Natural killer cell (primary cell): ENCODE measurements at regions not wholly inside any gene's neighbourhood (a gene's known extent, or its start where the extent isn't known, plus 50 kb on each side); places are given as distances from the start of the nearest gene placed in this dataset.

Experiments
- ATAC-seq, 3 donors: fragments of 150-1000 bp in 2 of 3; fragments of 200-7000 bp in 1 of 3; cut with Tn5 transposase; 1 replicate in 1 of 3; 2 replicates in 2 of 3; pipeline ENCODE4 v1.10.0; 2021; ENCODE audit warnings: mild to moderate bottlenecking in 2 of 3, moderate library complexity in 2 of 3
- DNase-seq, 2 donors: peaks; one replicate each; pipeline versions ENCODE4 v3.0.0 to v3.0.0-alpha.2; 2013 to 2021; ENCODE audit warnings: mixed read lengths in 1 of 2
- H3K27ac ChIP-seq: one replicate; pipeline ENCODE4 v1.5.1; 2013; ENCODE audit warnings: mild to moderate bottlenecking, low read length
- H3K27me3 ChIP-seq: one replicate; pipeline ENCODE4 v1.6.1; 2013; ENCODE audit warnings: low read length; ENCODE audit not compliant: control insufficient read depth, insufficient read depth
- H3K36me3 ChIP-seq: one replicate; pipeline ENCODE4 v1.6.1; 2013; ENCODE audit warnings: low read length; ENCODE audit not compliant: control insufficient read depth, insufficient read depth
- H3K4me1 ChIP-seq: one replicate; pipeline ENCODE4 v1.6.1; 2013; ENCODE audit warnings: low read length; ENCODE audit not compliant: control insufficient read depth, insufficient read depth
- H3K4me3 ChIP-seq: one replicate; pipeline ENCODE4 v1.5.1; 2013; ENCODE audit warnings: low read length
- H3K9me3 ChIP-seq: one replicate; pipeline ENCODE4 v1.6.1; 2013; ENCODE audit warnings: low read length; ENCODE audit not compliant: control insufficient read depth, insufficient read depth
- H3K27ac Mint-ChIP-seq, 2 donors: one replicate each; pipeline ENCODE4 v1.8.0; 2022; ENCODE audit warnings: mild to moderate bottlenecking in 2 of 2, mixed read lengths in 2 of 2, moderate library complexity in 1 of 2
- H3K27me3 Mint-ChIP-seq, 2 donors: one replicate each; pipeline ENCODE4 v1.8.0; 2022; ENCODE audit warnings: low read depth in 2 of 2, mixed read lengths in 2 of 2
- H3K36me3 Mint-ChIP-seq: one replicate; pipeline ENCODE4 v1.8.0; 2022; ENCODE audit warnings: mixed read lengths
- H3K4me1 Mint-ChIP-seq, 2 donors: one replicate each; pipeline ENCODE4 v1.8.0; 2022; ENCODE audit warnings: mixed read lengths in 2 of 2
- H3K4me3 Mint-ChIP-seq: one replicate; pipeline ENCODE4 v1.8.0; 2022; ENCODE audit warnings: mild to moderate bottlenecking, moderate library complexity, mixed read lengths
- H3K9me3 Mint-ChIP-seq, 2 donors: one replicate each; pipeline ENCODE4 v1.8.0; 2022; ENCODE audit warnings: mixed read lengths in 2 of 2
- CTCF ChIP-seq: fragments of 200-600 bp; IDR thresholded peaks from one replicate; pipeline ENCODE4 v1.8.0; 2022; ENCODE audit warnings: antibody characterized with exemption
- WGBS: methylation state at CpG from one replicate; pipeline ENCODE4 v1.1.7; 2013; ENCODE audit warnings: missing lambda C conversion rate; ENCODE audit not compliant: insufficient coverage; 5-methylcytosine and 5-hydroxymethylcytosine counted together
- intact Hi-C: fragments of 100-400 bp; cut with micrococcal nuclease; formaldehyde crosslinking; loops from one replicate; pipeline ENCODE4 v1.14.2; 2022

- Histone ChIP-seq H3K36me3 (no peaks in the 10 kb centered on the region), H3K9me3 (no peaks in the 10 kb centered on the region), H3K4me3 (no peak overlapping the region), H3K4me1 (no peaks in the 10 kb centered on the region), H3K27ac (no peak overlapping the region), H3K27me3 (no peaks in the 10 kb centered on the region)
- peaks cover 0 to 4% of the 10 kb centered on the region in 2 donors for H3K27me3 Mint-ChIP-seq
- intact Hi-C loops = no loop called here
- no peaks in the 10 kb centered on the region for H3K4me1 Mint-ChIP-seq
- DNase-seq (no peak), ATAC-seq (no peak)
- H3K27ac Mint-ChIP-seq = no peak overlapping the region
- H3K36me3 Mint-ChIP-seq = no peaks in the 10 kb centered on the region
- 87% methylated on average over 7 of the region's 7 CpGs for WGBS
- H3K4me3 Mint-ChIP-seq = no peak overlapping the region
- TF ChIP-seq CTCF = no peak
- peaks cover 0 to 4% of the 10 kb centered on the region in 2 donors for H3K9me3 Mint-ChIP-seq
These were observed 381.0 kb downstream of the MAFB start for GRCh38 chr20:40307997-40308396.

- no peaks in the 10 kb centered on the region for H3K27me3 ChIP-seq
- no peaks in the 10 kb centered on the region for H3K9me3 ChIP-seq
- no peaks in the 10 kb centered on the region for H3K36me3 ChIP-seq
- Mint-ChIP-seq H3K9me3 (peaks cover 0 to 2% of the 10 kb centered on the region in 2 donors), H3K27ac (no peak overlapping the region), H3K4me1 (no peaks in the 10 kb centered on the region), H3K27me3 (peaks cover 0 to 4% of the 10 kb centered on the region in 2 donors), H3K4me3 (no peak overlapping the region), H3K36me3 (no peaks in the 10 kb centered on the region)
- ATAC-seq = no peak
- 67% methylated on average over 3 of the region's 3 CpGs for WGBS
- no peak overlapping the region for H3K4me3 ChIP-seq
- no peak for TF ChIP-seq CTCF
- no peak overlapping the region for H3K27ac ChIP-seq
- no peaks in the 10 kb centered on the region for H3K4me1 ChIP-seq
- no peak for DNase-seq
- intact Hi-C loops = no loop called here
These were observed 381.8 kb downstream of the MAFB start for GRCh38 chr20:40307268-40307667.

- DNase-seq (no peak), ATAC-seq (no peak)
- Mint-ChIP-seq H3K27me3 (peaks cover 0 to 4% of the 10 kb centered on the region in 2 donors), H3K9me3 (no peaks in the 10 kb centered on the region), H3K36me3 (no peaks in the 10 kb centered on the region), H3K27ac (no peak overlapping the region), H3K4me3 (no peak overlapping the region), H3K4me1 (no peaks in the 10 kb centered on the region)
- no peak overlapping the region for H3K27ac ChIP-seq
- H3K4me1 ChIP-seq = no peaks in the 10 kb centered on the region
- H3K9me3 ChIP-seq = no peaks in the 10 kb centered on the region
- no peaks in the 10 kb centered on the region for H3K36me3 ChIP-seq
- H3K27me3 ChIP-seq = no peaks in the 10 kb centered on the region
- 89% methylated on average over 2 of the region's 2 CpGs for WGBS
- H3K4me3 ChIP-seq = no peak overlapping the region
- no peak for TF ChIP-seq CTCF
- intact Hi-C loops = no loop called here
These were observed 383.7 kb downstream of the MAFB start for GRCh38 chr20:40305303-40305702.

GRCh38 chr20:40304119-40304613 lies 384.9 kb downstream of the MAFB start:
- no peak for TF ChIP-seq CTCF
- Histone ChIP-seq H3K27me3 (no peaks in the 10 kb centered on the region), H3K4me3 (no peak overlapping the region), H3K27ac (no peak overlapping the region), H3K36me3 (no peaks in the 10 kb centered on the region), H3K9me3 (no peaks in the 10 kb centered on the region), H3K4me1 (no peaks in the 10 kb centered on the region)
- H3K27ac Mint-ChIP-seq = no peak overlapping the region
- no peaks in the 10 kb centered on the region for H3K4me1 Mint-ChIP-seq
- intact Hi-C loops = no loop called here
- WGBS = 88% methylated on average over 5 of the region's 5 CpGs
- ATAC-seq = no peak
- H3K9me3 Mint-ChIP-seq = no peaks in the 10 kb centered on the region
- H3K36me3 Mint-ChIP-seq = no peaks in the 10 kb centered on the region
- H3K27me3 Mint-ChIP-seq = peaks cover 0 to 4% of the 10 kb centered on the region in 2 donors
- H3K4me3 Mint-ChIP-seq = no peak overlapping the region
- no peak for DNase-seq
